CD4-positive, alpha-beta T cell treated with Interleukin-17A for 4 hours (primary cell): ENCODE measurements at regions not wholly inside any gene's neighbourhood (a gene's known extent, or its start where the extent isn't known, plus 50 kb on each side); places are given as distances from the start of the nearest gene placed in this dataset.
"Not testable (repeated sequence)": the region's sequence is repeated elsewhere in the genome, so short reads cannot be mapped to it uniquely, and the experiment has no call there.

Experiments used
- DNase-seq: peaks from one replicate; pipeline ENCODE4 v3.0.0-alpha.2; 2020; ENCODE audit warnings: mixed read lengths

DNA sequence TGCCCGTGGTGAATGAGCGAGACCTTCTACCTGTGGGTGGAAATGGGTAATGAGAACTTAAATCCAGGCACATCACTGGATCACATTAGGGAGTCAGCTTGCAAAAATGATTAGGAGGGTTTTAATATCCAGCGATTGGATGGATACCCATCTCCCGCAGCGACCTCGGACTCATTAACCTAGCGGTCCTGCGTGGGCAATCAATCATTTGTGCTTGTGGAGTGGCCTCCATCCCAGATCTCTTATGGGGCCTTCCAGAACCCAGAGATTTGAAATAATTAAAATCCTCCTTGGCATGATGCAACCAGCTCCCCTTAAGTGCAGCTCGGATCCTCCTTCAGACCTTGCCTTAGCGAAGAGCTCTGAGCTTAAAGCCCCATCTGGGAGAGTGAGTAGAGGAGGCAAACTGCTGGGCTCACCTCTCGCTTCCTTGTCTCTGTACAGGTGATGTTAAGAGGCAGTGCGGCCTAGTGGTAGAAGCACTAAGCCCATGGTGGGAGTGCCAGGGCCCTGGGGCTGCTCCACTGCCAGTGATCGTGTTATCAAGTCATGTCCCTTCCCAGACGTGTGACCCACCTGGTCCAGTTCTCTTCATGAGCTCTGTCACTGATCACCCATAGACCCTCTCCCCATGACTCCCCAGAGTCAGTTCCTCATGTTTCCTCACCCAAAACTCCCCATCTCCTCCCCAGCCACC is 285.2 kb upstream of the TLE3 start:
- DNase-seq, result no peak

DNA sequence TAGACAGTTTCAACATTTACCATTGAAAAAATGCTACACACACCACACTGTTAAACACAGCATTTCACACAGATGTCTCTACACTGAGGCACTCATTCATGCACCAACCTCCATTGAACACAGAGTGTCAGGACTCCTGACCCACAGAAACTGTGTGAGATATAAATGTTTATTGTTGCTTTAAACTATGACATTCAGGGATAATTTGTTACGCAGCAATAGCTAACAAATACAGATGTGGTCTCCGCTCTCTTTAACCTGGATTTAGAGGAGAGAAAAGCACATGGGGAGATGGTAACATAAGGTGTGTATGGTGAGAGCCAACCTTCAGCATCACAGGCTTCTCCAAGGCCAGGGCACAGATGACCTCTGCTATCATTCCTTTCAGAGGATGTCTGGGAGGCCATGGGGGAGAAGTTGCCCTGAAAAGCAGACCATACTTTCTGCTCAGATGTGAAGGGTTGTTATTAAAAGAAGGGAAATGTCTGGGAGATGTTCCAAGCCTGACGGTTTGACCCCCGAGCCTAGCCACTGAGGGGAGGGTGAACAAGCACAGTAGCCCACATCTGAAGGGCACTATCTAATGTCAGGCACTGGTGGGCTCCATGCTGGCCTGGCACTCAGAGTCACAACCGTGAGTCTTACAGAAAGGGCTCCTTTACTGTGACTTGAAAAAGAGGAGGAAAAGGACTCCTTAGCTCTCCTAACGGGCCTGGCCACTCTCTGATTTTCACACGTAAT is 284.5 kb upstream of the TLE3 start:
- DNase-seq, result no peak

DNA sequence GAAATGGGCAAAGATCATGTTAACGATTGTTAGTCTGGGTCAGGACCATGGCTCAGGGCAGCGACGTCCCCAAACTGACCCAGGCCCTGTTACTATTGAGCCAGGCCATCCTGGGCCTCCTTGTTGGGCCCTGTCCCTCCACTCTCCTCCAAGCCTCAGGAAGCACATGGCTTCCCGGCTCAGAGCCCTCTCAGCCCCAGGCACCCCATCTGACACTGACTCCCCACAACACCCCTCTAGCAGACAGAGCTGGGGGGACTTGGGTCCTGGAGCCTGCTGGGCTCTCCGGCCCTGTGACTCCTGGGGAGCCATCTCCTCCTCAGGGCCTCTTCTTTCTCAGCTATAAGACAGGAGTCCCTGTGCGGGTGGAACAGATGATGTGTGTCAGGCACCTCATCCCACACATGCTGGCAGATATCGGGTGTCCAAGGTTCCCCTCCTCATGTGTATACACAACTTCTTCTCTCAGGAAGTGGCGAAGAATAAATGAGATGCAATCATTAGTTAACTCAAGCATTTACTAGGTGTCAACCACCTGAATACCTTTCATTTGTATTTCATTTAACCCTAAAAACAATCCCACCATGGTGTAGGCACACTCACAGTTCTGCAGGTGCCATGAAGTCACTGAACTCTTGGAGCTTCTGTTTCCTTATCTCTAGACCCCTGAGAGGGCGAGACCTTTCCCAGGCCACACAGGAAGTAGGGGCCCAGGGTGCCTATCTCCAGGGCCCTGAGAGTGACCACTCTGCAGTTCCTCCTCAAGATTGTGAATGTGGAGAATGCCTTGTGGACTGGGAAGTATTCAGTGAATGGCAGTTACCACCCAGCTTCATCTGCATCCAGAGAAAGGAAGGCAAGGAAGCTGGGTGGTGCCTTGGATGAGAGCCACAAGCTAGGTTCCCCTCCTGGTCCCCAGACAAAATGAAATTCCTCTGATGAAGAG is 282.5 kb upstream of the TLE3 start:
- DNase-seq, result no peak

DNA sequence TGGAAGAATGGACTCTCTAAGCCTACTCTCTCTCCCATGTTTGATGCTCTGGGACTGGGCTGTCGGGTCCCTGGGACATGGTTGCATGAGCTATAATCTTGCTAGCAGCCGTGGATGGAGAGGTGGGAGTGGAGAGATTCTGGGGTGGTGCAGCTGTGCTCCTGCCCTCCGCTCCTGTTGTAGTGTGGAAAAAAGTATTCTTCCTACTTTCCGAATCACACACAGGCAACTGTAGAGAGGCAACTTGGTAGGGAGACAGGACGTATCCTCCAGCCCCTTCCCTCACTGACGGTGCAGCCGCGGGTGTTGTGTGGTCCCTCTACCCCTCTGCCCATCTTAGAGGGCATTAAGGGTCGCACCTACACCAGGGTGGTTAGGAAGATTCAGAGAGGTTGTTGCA is 281.4 kb upstream of the TLE3 start:
- no peak for DNase-seq

DNA sequence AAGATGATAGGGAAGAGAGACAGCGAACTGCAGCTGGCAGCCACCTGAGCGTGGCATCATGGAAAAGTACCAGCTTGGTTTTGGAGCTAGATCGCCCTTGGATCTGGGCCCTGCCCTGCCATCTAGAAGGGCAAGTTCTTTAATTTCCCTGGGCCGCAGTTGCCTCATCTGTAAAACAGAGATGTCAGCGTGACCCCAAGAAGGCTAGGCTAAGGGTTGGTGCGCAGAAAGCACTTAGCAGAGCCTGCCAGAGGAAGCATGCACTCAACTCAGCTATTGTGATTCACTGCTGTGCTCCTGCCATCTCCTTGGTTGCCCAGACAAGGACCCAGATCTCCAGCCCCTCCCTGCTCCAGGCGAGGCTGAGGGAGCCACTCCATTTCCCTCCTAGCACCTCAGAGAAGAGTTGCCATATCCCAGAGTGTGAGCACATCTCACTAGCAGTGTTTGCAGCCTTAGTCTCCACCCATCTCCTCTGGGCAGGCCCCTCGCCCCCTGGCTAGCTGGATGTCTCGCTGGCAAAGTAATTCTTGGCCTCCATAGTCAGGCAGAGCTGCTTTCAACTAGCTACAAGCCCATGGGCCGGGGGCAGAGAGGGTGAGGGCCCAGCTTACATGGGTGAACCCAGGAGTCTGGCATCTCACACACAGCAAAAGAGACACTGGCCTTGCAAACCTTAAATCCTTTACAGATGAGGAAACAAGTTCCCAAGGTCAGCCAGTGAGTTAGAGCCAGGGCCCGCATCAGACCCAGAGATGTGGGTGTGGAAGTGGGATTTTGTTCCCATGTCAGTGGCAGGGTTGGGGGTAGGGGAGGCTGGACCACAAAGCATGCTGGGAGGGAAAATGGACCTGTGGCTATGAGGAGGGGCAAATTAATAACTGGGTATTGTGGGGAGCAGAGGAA is 280.7 kb upstream of the TLE3 start:
- DNase-seq, result no peak

DNA sequence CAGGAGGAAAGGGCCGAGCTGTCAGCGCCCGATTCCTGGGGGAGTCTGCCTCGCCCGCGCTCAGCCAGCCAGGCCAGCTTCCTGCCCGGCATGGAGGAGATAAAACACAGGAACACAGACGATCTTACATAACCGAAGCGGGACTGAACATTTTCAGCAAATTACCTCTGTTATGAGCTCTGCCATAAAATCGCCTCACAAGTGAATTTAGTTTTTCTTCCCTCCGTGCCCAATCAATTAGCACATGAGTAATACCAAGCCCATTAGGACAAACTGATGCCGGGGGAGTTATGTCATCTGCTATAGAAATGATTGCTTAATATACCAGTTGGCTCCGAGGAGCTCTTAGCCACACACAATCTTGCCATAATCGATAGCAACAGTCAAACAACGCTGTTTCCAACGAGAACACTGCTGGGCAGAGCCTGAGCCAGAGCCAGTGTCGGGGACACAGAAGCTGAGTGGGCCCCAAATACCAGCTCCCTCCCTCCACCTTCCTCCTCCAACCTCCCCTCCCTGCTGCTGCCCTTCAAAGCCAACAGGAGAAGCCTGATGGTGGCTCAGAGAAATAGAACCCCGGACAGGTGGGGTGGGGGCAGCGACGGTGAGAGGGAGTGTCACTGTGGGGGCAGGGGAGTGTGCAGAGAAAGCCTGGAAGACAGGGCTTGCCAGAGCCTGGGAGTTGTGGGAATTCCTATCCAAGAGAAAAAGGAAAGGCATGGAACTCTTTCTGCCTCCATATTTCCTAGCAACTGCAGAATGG is 279.4 kb upstream of the TLE3 start:
- DNase-seq, result no peak

DNA sequence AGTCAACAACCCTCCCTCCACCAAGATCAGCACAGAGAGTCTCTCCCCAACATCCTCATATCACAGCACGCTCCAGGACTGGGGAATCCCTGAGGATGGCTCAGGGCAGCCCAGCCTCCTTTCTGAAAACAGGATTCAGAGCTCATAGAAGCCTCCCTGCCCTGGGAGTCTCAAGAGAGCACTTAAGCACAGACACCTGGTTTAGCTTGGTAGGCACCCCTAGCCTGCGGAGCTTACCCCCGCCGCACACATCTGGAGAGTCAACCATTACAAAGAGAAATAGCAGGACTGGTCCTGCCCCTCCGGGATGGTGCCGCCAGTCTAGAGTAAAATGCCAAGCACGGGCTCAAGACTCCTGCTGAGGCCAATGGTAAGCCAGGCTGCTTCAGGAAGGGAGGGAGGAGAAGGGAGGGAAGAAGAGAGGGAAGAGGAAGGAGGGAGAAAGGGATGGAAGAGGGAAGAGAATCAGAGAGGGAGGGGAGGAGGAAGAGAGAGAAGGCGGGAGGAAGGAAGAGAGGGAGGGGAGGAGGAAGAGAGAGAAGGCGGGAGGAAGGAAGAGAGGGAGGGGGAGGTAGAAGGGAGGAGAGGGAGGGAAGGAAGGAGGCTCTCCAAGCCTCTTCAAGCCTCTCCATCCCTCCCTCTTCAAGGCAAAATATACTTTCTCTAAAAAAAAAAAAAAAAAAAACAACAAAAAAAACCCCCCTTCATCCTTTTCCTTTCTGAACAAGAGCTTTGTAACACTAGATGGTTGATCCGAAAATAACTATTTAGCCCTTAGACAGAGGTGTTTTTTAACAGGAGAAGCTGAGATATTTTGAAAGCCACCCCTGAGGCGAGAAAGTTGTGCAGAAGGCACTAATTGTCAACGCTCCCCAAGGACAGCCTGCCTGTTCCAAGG is 278.6 kb upstream of the TLE3 start:
- no peak for DNase-seq

DNA sequence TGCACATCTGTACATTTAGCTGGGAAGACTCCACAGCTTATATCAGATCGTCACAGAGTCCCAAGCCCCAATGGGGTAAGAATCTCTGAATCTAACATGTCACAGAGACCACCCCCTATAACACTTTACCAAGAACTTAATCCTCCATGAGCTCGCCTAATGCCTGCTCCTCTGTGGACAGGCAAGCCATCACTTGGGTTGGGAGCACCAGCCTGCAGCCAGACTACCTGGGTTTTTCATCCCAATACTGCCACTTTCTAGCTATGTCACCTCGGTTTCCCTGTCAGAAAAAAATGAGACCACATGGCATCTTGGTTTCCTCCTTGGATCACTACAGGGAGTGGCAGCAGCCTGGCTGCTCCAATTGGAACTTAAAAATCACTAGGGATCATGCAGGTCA is 277.9 kb upstream of the TLE3 start:
- DNase-seq, result no peak

DNA sequence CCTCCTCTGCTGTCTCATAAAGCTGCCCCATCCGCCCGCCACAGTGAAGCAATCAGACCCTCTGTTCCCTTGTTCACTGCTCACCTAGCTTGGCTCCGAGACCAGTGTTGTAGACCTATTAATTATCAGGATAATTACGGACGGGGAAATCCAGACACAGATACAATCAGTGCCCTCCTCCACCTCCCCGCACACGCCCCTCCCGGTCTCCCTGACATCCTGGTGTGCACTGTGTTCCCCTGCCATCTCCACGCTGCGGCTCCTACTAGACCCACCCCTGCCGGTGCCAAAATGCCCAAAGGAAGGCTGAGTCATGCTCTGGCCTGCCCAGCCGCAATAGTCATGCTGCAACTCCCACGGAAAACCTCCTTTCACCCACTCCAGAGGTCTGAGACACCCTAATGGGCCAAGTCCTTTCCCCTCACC is 277.3 kb upstream of the TLE3 start:
- no peak for DNase-seq

DNA sequence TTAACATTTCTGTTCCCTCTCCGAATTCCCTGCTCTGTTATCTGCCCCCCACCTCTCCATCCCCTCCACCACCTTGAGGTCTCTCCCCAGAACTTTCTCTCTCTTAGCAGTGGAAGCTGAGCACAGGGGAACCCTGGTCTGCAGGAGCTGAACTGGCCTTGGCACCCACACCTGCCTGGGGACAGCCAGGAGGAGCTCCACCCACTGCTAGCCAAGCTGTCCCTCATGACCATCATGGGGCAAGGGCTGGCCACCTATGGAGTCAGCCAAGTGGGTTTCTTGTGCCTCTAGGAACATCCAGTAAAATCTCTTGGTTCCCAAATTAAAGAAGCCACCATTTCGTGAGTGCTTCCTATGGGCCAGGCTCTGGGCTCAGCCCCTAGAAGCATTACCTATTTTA is 276.4 kb upstream of the TLE3 start:
- DNase-seq, result no peak

DNA sequence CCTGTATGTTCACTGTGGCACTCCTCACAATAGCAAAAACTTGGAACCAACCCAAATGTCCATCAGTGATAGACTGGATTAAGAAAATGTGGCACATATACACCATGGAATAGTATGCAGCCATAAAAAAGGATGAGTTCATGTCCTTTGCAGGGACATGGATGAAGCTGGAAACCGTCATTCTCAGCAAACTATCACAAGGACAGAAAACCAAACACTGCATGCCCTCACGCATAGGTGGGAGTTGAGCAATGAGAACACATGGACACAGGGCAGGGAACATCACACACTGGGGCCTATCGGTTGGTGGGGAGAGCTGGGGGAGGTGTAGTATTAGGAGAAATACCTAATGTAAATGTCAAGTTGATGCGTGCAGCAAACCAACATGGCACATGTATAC is 275.7 kb upstream of the TLE3 start:
- not testable (repeated sequence) for DNase-seq

DNA sequence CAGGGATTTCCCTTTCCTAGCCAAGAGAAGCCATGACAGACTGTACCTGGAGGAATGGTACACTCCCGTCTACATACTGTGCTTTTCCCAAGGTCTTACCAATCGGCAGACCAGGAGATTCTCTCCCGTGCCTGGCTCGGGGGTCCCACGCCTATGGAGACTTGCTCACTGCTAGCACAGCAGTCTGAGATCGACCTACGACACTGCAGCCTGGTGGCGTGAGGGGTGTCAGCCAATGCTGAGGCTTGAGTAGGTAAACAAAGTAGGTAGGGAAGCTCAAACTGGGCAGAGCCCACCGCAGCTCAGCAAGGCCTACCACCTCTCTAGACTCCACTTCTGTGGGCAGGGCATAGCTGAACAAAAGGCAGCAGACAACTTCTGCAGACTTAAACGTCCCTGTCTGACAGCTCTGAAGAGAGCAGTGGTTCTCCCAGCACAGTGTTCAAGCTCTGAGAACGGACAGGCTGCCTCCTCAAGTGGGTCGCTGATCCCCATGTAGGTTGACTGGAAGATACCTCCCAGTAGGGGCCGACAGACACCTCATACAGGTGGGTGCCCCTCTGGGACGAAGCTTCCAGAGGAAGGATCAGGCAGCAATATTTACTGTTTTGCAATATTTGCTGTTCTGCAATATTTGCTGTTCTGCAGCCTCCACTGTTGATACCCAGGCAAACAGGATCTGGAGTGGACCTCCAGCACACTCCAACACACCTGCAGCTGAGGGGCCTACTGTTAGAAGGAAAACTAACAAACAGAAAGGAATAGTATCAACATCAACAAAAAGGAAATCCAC is 270.4 kb upstream of the TLE3 start:
- not testable (repeated sequence) for DNase-seq

DNA sequence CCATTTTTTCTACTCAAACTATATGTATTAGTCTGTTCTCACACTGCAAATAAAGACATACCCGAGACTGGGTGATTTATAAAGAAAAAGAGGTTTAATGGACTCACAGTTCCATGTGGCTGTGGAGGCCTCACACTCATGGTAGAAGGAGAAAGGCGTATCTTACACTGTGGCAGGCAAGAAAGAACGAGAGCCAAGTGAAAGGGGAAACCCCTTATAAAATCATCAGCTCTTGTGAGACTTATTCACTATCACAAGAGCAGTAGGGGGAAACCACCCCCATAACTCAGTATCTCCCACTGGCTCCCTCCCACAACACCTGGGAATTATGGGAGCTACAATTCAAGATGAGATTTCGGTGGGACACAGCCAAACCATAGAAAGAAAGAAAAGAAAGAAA is 266.3 kb upstream of the TLE3 start:
- DNase-seq, result not testable (repeated sequence)

DNA sequence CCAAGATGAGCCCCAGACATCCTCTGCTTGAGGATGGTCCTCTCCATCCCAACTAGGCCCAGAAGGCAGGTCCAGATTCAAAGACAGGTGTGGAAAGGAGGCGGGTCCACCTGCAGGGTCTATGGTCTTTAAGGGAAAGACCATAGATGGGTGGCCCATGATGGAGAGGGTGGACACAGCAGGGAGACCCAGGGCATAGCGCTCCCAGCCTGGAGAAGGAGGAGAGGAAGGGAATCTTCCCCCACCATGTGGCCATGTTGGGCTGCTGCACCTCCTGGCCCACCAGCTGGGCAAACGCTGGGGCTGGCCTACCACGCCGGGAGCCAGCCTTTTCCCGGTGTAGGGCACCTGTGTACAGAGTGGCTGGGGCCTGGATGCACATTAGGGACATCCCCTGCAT is 265.2 kb upstream of the TLE3 start:
- no peak for DNase-seq

DNA sequence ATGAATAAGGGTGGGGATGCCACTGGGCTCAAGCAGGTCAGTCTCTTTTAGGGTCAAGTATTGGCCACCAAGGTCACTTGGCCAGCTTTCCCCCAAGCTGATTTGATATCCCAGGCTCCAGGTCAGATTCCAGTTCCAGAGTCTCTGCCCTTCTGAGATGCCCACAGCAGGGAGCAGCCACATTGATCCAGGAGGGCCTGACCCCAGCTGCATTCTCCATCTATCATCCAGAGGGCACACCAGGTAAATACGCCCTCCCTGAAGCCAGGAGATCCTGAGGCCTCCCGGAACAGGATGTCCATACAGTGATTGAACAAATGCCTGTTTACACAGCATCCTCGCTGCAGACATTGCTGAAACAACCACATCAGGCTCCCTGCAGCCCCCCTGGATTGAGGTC is 264.6 kb upstream of the TLE3 start:
- no peak for DNase-seq

DNA sequence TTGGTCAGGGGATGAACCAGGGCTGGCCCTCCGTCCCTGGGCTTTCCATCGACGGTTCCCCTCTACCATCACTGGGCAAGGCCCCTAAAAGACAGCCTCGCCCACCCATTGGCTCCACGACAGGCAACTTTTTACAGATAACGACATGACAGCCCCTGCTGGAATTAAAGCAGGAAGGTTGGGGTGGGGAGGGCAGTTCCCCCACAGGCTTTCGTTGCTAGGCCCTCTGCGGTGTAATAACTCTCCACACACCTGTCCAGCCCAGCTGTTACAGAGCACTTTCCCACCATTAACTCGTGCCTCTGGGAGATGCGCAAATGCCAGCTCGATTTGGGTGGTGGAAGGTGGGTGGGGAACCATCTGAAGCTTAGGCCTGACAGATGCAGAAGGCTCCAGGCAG is 264.2 kb upstream of the TLE3 start:
- DNase-seq, result no peak

DNA sequence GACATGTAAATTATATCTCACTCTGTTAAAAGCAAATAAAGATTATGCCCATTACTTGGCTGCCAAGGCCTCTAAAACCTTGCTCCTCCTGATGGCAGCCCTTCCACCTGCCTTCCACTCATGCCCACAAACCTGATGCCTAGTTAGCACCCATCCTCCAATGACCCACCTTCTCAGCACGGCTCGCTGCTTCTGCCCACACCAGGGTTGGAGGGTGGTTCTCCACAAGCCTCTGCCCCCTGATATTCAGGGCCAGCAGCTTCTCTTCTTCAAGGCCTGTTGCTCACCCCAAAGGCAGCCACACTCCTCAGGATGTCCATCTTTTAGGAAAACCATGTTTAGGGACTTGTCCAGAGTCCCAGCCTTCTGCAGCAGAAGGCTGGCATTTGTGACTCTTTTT is 263.4 kb upstream of the TLE3 start:
- no peak for DNase-seq

DNA sequence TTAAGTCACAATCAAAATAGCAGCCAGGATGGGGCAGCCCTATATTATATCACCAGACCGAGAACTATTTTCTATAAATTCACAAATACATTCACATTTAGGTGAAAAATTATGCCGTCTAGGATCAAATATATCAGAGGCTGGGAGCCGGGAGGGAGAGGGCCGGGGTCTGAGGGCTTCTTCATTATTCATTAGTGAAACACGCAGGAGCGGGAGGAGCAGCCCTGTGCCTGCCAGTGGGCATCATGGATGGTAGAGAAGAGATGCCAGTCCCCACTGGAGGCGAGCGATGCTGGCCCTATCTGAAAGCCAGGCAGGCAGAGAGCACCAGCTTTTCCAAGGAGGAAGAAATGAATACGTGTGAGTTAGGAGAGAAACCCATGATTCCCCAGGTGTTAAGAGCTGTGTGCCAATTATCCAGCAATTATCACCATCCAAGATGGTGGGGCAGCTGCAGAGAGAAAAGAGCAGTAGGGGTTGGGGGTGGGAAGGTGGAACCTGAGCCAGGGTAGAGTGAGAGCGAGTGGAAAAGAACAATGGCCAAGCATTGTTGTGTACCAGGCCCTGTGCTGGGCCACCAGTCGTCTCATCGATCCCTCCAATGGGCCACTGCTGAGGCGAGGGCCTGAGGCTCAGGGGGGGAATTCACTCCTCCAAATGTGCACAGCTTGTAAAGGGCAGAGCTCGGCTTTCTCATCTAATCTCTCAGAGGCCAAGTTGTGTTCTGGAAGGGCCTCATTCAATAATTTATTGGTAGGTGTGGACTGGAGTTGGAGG is 261.3 kb upstream of the TLE3 start:
- DNase-seq, result no peak
